HL-60 (cell line): ENCODE measurements at regions not wholly inside any gene's neighbourhood (a gene's known extent, or its start where the extent isn't known, plus 50 kb on each side); places are given as distances from the start of the nearest gene placed in this dataset.

ENCODE experiments used
- DNase-seq, 2 experiments: peaks; one replicate each; pipeline ENCODE4 v3.0.0-alpha.2; 2010 to 2020; ENCODE audit warnings: low read depth in 1 of 2, low spot score in 1 of 2
- H3K27ac ChIP-seq: fragments of 250-450 bp; sonication (Bioruptor Pico); replicated peaks from 2 replicates; pipeline ENCODE4 v1.5.1; 2020; ENCODE audit warnings: mild to moderate bottlenecking, moderate library complexity
- H3K27me3 ChIP-seq: fragments of 250-450 bp; sonication (Bioruptor Pico); 2 replicates; pipeline ENCODE4 v1.5.1; 2021; ENCODE audit warnings: mild to moderate bottlenecking, moderate library complexity; ENCODE audit not compliant: insufficient read depth, poor library complexity, severe bottlenecking
- H3K4me3 ChIP-seq: replicated peaks from 2 replicates; pipeline ENCODE4 v1.5.1; 2011; ENCODE audit warnings: mild to moderate bottlenecking, control low read depth, low read length; ENCODE audit not compliant: insufficient read depth
- GABPA ChIP-seq: IDR thresholded peaks from 2 replicates; pipeline ENCODE4 v1.6.1; 2012; ENCODE audit warnings: low read depth
- POLR2AphosphoS5 ChIP-seq: IDR thresholded peaks from 2 replicates; pipeline ENCODE4 v1.6.1; 2012; ENCODE audit warnings: low read depth
- SPI1 ChIP-seq: IDR thresholded peaks from 2 replicates; pipeline ENCODE4 v1.6.1; 2012; ENCODE audit warnings: low read depth, mild to moderate bottlenecking, borderline replicate concordance
- TF ChIP-seq, protein P1 (sequence below): IDR thresholded peaks from one replicate; pipeline ENCODE4 v1.5.1; 2011; ENCODE audit warnings: low read length, control low read depth, inconsistent platforms; ENCODE audit not compliant: insufficient read depth
- TF ChIP-seq, protein P2 (sequence below): IDR thresholded peaks from 2 replicates; pipeline ENCODE4 v1.6.1; 2012; ENCODE audit warnings: low read depth; ENCODE audit not compliant: insufficient replicate concordance

DNA sequence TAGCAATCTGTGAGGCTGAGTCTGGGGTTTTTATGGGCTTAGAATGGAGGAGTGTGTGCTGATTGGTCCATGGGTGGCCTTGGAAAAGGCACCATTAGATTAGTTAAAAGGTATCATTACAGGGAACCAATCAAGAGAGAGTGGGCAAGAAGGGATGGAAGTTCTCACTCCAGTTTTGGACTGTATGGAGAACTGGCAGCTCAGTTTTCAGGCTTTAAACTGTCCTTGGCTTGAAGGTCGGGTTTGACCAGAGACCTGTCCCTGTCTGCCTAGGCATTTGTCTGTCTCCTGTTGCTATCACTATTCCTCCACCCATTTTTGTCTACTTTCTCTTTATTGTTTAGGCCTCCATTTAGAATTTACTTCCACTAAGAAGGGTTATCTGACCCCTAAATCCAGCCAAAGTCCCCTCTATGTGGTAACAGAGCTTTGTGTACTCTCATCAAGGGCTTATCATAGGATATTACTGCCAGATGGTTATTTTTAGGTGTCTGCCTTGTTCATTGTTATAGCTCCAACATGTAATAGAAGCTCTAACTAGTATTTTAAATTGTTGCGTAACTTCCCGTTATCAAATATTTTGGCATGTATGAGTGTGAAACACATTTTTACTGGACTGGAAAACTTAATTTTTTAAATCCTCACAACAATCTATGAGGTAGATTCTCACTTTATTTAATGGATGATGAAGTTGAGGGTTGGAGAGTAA lies 133.3 kb upstream of the SLC10A2 start:
- DNase-seq: no peak
- Histone ChIP-seq H3K27me3 (no peaks in the 10 kb centered on the region), H3K4me3 (no peak overlapping the region), H3K27ac (no peak overlapping the region)
- TF ChIP-seq GABPA (no peak), SPI1 (no peak), POLR2AphosphoS5 (no peak)
- TF ChIP-seq, protein P1, sequence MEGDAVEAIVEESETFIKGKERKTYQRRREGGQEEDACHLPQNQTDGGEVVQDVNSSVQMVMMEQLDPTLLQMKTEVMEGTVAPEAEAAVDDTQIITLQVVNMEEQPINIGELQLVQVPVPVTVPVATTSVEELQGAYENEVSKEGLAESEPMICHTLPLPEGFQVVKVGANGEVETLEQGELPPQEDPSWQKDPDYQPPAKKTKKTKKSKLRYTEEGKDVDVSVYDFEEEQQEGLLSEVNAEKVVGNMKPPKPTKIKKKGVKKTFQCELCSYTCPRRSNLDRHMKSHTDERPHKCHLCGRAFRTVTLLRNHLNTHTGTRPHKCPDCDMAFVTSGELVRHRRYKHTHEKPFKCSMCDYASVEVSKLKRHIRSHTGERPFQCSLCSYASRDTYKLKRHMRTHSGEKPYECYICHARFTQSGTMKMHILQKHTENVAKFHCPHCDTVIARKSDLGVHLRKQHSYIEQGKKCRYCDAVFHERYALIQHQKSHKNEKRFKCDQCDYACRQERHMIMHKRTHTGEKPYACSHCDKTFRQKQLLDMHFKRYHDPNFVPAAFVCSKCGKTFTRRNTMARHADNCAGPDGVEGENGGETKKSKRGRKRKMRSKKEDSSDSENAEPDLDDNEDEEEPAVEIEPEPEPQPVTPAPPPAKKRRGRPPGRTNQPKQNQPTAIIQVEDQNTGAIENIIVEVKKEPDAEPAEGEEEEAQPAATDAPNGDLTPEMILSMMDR: no peak
- TF ChIP-seq, protein P2, sequence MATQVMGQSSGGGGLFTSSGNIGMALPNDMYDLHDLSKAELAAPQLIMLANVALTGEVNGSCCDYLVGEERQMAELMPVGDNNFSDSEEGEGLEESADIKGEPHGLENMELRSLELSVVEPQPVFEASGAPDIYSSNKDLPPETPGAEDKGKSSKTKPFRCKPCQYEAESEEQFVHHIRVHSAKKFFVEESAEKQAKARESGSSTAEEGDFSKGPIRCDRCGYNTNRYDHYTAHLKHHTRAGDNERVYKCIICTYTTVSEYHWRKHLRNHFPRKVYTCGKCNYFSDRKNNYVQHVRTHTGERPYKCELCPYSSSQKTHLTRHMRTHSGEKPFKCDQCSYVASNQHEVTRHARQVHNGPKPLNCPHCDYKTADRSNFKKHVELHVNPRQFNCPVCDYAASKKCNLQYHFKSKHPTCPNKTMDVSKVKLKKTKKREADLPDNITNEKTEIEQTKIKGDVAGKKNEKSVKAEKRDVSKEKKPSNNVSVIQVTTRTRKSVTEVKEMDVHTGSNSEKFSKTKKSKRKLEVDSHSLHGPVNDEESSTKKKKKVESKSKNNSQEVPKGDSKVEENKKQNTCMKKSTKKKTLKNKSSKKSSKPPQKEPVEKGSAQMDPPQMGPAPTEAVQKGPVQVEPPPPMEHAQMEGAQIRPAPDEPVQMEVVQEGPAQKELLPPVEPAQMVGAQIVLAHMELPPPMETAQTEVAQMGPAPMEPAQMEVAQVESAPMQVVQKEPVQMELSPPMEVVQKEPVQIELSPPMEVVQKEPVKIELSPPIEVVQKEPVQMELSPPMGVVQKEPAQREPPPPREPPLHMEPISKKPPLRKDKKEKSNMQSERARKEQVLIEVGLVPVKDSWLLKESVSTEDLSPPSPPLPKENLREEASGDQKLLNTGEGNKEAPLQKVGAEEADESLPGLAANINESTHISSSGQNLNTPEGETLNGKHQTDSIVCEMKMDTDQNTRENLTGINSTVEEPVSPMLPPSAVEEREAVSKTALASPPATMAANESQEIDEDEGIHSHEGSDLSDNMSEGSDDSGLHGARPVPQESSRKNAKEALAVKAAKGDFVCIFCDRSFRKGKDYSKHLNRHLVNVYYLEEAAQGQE: no peak

DNA sequence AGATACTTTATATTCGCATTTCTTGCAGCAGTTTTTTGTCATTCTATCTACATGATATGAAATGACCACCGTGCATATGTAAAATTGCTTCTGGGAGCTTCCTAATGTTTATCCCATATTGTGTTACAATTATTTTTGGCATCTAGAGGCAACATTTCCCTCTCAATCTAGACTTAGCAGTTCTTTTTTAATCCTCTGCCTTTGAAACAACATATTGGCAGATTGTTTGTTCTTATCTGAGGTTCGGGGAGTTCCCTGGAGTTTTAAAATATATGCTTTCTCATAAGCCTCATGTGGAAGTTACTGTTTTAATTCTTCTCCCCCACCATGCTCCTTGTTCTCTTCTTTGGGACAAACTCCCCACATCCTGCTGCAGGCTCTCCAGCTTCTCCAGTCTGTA lies 130.1 kb upstream of the SLC10A2 start:
- DNase-seq: no peak
- Histone ChIP-seq H3K27me3 (no peaks in the 10 kb centered on the region), H3K27ac (no peak overlapping the region), H3K4me3 (no peak overlapping the region)
- TF ChIP-seq GABPA (no peak), POLR2AphosphoS5 (no peak), SPI1 (no peak)
- TF ChIP-seq, protein P1: no peak

DNA sequence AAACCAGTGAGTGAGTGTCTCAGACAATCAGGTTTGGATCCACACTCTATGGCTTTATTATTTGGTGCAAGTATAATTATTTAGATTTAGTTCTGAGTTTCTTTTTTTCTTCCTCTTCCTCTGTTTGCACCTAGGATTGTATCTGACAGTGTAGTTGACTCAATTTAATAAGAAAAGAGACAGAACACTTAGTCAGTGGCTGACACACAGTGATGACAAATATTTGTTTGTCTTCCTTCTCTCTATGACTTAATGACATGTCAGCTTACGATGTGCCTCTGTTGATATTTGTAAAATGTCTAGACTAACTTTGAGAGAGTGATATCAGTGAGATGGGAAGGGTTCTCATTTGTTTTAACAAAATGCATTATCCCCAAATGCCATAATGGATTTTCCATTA lies 129.5 kb upstream of the SLC10A2 start:
- Histone ChIP-seq H3K27ac (no peak overlapping the region), H3K27me3 (no peaks in the 10 kb centered on the region), H3K4me3 (no peak overlapping the region)
- no peak for DNase-seq
- TF ChIP-seq POLR2AphosphoS5 (no peak), SPI1 (no peak), GABPA (no peak)
- TF ChIP-seq, protein P2: no peak
- TF ChIP-seq, protein P1: no peak

DNA sequence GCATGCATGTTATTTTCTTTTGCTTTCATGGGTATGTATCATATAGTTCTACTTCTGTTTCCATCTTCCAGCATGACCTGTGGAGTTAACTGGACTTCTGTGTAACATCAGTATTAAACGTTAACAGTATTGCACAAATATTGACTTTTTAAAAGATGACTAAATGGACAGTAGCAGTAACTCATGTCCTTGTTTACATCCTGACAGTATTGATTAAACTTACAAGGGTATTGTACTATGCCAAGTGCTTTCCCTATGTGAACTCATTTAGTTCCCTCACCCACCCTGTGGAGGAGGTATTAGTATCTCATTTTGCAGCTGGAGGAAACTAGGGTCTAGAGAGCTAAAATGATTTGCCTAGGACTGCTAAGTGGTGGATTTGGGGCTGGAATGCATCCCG lies 128.7 kb upstream of the SLC10A2 start:
- Histone ChIP-seq H3K27me3 (no peaks in the 10 kb centered on the region), H3K27ac (no peak overlapping the region), H3K4me3 (no peak overlapping the region)
- DNase-seq: no peak
- TF ChIP-seq SPI1: no peak
- no peak for TF ChIP-seq POLR2AphosphoS5
- TF ChIP-seq, protein P2: no peak
- TF ChIP-seq, protein P1: no peak
- no peak for TF ChIP-seq GABPA
